HG03175 (cell line): ENCODE measurements at regions not wholly inside any gene's neighbourhood (a gene's known extent, or its start where the extent isn't known, plus 50 kb on each side); places are given as distances from the start of the nearest gene placed in this dataset.

Experiments
- ATAC-seq: cut with Tn5 transposase; IDR thresholded peaks from one replicate; pipeline ENCODE4 v1.9.1; 2021; ENCODE audit warnings: mild to moderate bottlenecking, moderate library complexity; ENCODE audit not compliant: unreplicated experiment

GRCh38 chr1:36689992-36690391 lies 207.3 kb upstream of the CSF3R start:
- no peak for ATAC-seq

GRCh38 chr1:36687312-36687711 lies 204.6 kb upstream of the CSF3R start:
- no peak for ATAC-seq

DNA sequence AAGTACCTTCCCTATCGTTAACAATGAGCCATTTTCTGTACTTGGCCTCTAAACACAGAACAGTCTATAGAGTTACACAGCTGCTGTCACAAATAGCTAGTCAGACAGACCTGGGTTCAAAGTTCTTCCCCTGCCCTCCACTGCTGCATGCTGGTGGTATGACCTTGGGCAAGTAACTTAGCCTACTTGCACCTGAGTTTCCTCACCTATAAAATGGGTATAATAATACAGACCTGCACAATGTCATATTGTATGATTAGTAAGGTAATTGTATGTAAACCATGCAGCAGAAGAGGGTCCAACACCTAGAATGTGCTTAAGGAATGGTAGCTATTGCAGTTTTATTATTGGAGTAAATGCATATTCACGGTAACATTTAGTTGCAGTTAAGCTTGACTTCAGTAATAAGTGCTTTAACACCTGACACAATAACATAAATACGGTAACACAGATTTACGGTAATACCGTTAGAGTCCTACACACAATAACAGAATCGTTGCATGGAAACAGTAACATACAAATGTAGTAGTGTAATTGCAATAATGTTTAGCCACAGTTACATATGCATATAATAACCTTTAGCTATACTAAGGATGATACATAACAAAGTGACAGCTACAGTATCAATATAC lies 193.3 kb upstream of the CSF3R start:
- ATAC-seq, result no peak

DNA sequence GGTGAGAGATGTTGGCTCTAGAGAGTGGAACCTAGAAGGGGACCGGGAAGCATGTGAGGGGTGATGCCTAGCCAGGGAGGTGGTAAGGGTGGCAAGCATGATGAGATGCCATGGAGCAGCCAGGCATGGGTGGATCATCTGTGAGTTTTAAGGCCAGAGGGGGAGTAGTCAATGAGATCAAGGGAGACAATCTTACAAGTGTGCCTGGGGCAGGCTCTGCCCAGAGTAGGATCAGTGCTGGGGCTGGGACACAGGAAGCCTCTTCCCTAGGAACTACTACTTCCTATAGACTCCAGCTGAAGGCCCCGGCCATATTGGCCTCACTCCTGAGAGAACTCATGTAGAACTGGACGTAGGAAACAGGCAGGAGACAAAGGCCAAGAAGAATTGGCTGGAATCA lies 192.4 kb upstream of the CSF3R start:
- no peak for ATAC-seq

DNA sequence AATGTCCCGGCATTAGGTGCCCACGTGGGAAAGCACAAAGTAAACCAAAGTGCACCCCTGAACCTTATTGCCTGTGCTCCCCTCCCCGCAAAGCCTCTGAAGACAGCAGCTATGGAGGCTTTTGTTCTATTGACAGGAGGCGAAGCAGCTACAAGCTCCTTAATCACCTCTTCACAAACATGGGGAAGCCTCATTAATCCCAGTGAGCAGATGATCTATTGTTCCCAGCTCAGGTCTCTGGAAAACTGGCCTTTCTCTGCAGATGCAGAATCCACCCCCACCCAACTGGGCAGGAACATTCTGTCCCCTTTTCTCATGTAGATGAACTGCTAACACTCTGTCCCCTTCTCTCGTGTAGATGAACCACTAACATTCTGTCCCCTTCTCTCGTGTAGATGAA lies 190.5 kb upstream of the CSF3R start:
- no peak for ATAC-seq

- ATAC-seq, result no peak
These were observed 186.5 kb upstream of the CSF3R start for GRCh38 chr1:36669262-36669661.

- ATAC-seq, result no peak
These were observed 185.1 kb upstream of the CSF3R start for GRCh38 chr1:36667836-36668235.

DNA sequence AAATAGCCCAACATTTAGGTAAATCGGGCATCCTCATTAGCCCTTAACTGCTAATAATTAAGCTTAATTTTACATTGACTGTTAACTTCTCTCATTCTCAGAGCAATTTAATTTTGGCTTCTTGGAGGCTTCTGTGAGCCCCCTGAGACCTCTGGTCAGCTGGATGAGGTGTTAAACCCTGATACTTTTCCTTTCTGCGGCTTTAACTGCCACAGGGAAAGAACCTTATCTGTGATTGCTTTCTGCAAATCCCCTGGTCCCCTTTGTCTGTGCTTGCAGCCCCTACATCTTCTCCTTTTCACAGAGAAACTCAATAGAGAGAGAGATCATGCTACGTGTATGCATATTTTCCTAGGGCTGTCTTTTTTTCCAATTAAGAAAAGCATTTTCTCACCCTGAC lies 184.5 kb upstream of the CSF3R start:
- no peak for ATAC-seq

- ATAC-seq, result peak; percentile 41
These were observed 182.9 kb upstream of the CSF3R start for GRCh38 chr1:36665478-36666080.

GRCh38 chr1:36664571-36665287 lies 182.0 kb upstream of the CSF3R start:
- ATAC-seq, result no peak

- ATAC-seq, result peak; percentile 58
These were observed 181.2 kb upstream of the CSF3R start for GRCh38 chr1:36663772-36664430.

DNA sequence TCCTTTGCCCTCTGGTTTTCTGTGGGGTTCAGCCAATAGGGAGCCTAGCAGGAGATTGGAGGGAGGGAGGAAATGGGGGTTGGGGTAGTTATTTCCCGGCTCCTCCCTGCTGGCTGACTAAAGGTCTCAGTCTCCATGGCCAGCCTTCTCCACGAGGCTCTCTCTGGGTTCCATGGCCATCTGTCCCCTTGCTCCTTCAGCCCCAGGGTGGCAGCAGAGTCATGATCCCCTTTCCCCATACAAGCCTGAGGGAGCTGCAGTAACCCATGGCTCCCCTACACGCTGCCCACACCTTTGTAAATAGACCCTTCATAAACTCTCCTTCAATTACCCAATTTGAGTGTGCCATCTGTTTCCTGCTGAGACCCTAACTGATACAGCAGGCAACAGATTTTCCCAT lies 176.1 kb upstream of the CSF3R start:
- ATAC-seq, result no peak

DNA sequence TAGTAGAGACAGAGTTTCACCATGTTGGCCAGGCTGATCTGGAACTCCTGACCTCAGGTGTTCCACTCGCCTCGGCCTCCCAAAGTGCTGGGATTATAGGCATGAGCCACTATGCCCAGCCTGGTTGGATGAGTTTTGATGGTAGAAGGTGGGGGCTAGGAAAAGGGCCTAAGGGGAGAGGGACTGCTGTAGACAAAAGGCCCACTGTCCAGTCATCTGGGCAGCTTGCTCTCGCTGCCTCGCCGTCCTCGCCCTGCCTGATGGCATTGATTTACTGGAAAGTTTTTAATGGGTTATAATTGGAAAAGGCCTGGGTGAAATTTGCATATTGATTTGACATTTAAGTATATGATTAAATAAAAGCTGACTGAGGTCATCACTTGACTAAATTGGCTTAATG lies 175.1 kb upstream of the CSF3R start:
- ATAC-seq, result no peak

GRCh38 chr1:36656838-36657237 lies 174.1 kb upstream of the CSF3R start:
- no peak for ATAC-seq

DNA sequence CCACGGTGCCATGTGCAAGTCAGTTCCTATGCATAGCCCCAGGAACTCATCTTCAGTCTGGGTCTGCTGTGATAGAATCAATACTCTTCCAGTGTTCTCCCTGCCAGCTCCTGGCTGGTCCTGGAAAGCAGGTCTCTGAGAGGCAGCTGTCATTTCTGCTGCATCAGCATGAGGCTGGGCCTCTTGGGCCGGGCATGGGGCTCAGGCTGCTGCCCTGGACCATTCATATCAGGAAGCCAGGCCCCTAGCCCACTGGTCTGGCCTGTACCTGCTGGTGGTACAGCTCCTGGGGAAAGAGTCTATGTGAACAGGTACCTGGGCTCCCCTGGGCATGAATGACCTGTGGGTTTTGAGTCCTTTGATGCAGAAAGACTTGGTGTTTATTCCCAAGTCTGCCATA lies 173.6 kb upstream of the CSF3R start:
- ATAC-seq, result no peak

- ATAC-seq, result no peak
These were observed 171.9 kb upstream of the CSF3R start for GRCh38 chr1:36654586-36654985.

DNA sequence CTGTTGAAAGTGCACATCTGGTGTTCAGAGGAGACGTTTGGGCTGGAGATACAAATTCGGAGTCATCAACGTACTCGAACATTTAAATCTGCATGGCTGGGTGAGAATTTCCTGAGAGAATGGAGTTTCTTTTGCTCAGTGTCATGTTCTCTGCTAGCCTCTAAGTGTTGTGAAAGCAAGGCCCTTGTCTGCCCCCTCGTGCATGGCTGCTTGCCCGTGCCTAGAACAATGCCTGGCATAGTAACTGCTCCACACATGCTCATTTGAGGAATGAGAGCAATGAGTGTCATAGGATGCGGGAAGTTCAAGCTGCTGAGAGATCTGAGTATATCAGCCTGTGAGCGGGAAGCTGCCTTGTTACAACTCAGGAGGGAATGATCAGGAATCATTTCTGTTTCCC lies 171.1 kb upstream of the CSF3R start:
- no peak for ATAC-seq

DNA sequence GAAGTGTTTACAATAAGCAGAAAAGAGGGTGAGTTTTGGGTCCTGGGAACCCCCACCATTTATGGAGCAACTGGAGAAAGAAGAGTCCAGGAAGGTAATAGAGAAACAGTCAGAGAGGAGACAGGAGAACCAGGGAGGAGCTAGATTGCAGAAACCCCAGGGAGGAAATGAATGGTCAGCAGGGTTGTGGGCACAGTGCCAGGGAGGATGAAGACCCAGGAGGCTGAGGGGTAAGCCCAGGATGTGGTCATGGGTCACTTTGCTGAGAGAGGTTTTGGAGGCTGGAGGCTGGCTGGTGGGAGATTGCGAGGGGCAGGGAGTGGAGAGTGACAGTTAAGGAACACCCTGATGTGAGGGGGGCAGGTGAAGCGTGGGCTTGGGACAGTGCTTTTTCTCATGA lies 169.9 kb upstream of the CSF3R start:
- no peak for ATAC-seq

- no peak for ATAC-seq
These were observed 169.3 kb upstream of the CSF3R start for GRCh38 chr1:36652011-36652410.

DNA sequence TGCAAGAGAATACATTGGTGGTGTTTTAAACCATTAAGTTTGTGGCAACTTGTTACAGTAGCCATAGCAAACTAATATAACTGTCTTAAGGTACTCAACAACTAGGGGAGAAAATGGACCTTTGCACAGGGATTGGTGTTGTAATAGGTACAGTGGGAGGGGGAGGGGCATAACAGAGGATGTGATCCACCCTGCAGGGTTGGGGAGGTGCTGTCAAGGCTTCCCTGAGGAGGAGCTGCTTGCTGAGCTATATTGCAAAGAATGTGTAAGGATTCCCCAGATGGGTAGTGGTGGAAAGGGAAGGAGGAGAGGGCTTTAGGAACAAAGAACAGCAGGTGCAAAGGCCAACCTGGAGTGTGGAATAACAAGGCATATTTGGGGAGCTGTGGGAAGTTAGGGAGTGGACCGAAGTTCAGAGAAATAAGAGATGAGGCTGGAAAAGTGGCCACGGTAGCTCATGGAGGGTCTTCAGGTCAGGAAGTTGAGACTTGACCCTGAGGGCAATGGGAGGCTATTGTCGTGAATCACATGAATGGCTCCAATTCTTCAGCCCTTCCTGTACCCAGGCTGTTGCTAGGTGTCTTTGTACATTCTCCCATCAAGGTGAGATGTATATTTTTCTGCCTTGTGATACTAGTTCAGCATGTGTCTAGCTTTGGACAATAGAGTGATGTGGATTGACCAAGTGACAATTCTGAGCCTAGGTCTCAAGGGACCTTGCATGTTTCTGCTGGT lies 168.6 kb upstream of the CSF3R start:
- no peak for ATAC-seq
